ENCODE measurements at regions not wholly inside any gene's neighbourhood (a gene's known extent, or its start where the extent isn't known, plus 50 kb on each side); places are given as distances from the start of the nearest gene placed in this dataset.

DNA sequence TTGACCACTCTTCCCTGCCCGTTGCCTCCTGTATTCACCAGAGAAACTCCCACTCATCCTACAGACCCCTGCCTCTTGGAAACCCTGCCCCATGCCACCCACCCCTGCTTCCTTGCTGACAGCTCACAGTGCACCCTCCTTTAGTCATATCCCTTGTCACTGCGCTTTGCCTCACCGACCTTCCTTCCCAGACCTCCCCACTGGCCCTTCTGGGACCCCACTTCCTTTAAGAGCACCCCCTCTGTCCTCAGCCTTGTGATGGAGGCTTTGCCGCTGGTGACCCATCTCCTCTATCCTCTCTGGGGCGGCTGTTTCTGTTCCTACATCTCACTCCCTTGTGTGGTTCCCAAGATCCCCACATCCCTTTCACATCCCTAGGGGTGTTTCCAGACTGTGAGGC, 92.8 kb upstream of the ZMIZ1 start:
- no peak overlapping the region for H3K4me2 ChIP-seq
- H3K36me3 ChIP-seq (replicated peaks in 1 of 2; ENCODE audit: control insufficient read depth in 1 of 2, insufficient read depth in 2 of 2, low read length in 1 of 2), result no peaks in the 10 kb centered on the region
- H3K9ac ChIP-seq, result no peak overlapping the region
- ChIA-PET POLR2A (interaction anchor here (0.6 kb wide), 1 partner anchor 219 kb away, joined by 3 read pairs; no protein-coding TSS in a partner anchor), CTCF (interaction anchor here (1.4 to 3.0 kb wide), 3 partner anchors 90 to 765 kb away, joined by 4 to 17 read pairs (median 10); no protein-coding TSS in a partner anchor)
- peaks cover 29 to 62% of the 10 kb centered on the region in 2 experiments for H3K4me1 ChIP-seq (ENCODE audit: control insufficient read depth in 1 of 2, insufficient read depth in 2 of 2, low read depth in 1 of 2, low read length in 1 of 2)
- H3K9me2 ChIP-seq, result no peaks in the 10 kb centered on the region
- H3K9me3 ChIP-seq, result no peaks in the 10 kb centered on the region
- WGBS (ENCODE audit: low lambda C conversion rate), result 92% methylated on average over 5 of the region's 5 CpGs
- H3K27ac ChIP-seq (ENCODE audit: low read depth in 2 of 2, low read length in 1 of 2), result no peak overlapping the region
- peaks cover 28% of the 10 kb centered on the region for H3F3A ChIP-seq (replicated peaks; ENCODE audit: insufficient read depth)
- TF ChIP-seq FOSL2 (IDR thresholded peaks at IDR 0.05; ENCODE audit: borderline replicate concordance, low read depth), result no peak
- TF ChIP-seq SIN3A (IDR thresholded peaks at IDR 0.05; ENCODE audit: borderline replicate concordance, low read depth, low read length), result no peak
- TF ChIP-seq GABPA (IDR thresholded peaks at IDR 0.05; ENCODE audit: low read depth), result no peak
- TF ChIP-seq FOXM1 (IDR thresholded peaks at IDR 0.05; ENCODE audit: low read depth), result no peak
- TF ChIP-seq POLR2AphosphoS5 (IDR thresholded peaks at IDR 0.05; ENCODE audit: low read depth, low read length), result no peak
- no peak for TF ChIP-seq EZH2phosphoT487 (IDR thresholded peaks at IDR 0.05; ENCODE audit: borderline replicate concordance, low read depth)
- TF ChIP-seq ELF1 (IDR thresholded peaks at IDR 0.05), result no peak
- no peak for TF ChIP-seq TEAD4 (IDR thresholded peaks at IDR 0.05; ENCODE audit: borderline replicate concordance, insufficient read depth)
- TF ChIP-seq MXI1 (IDR thresholded peaks at IDR 0.05; ENCODE audit: low read depth, low read length), result no peak
- H2AFZ ChIP-seq (ENCODE audit: low read depth), result no peak overlapping the region
- no peak for DNase-seq
- no peaks in the 10 kb centered on the region for H3K79me2 ChIP-seq (ENCODE audit: insufficient read depth)
- no peaks in the 10 kb centered on the region for H4K20me1 ChIP-seq (ENCODE audit: insufficient read depth)
- H3K27me3 ChIP-seq (ENCODE audit: insufficient read depth), result no peaks in the 10 kb centered on the region
- no peak overlapping the region for H3K4me3 ChIP-seq (ENCODE audit: low read depth in 2 of 2, low read length in 1 of 2)

DNA sequence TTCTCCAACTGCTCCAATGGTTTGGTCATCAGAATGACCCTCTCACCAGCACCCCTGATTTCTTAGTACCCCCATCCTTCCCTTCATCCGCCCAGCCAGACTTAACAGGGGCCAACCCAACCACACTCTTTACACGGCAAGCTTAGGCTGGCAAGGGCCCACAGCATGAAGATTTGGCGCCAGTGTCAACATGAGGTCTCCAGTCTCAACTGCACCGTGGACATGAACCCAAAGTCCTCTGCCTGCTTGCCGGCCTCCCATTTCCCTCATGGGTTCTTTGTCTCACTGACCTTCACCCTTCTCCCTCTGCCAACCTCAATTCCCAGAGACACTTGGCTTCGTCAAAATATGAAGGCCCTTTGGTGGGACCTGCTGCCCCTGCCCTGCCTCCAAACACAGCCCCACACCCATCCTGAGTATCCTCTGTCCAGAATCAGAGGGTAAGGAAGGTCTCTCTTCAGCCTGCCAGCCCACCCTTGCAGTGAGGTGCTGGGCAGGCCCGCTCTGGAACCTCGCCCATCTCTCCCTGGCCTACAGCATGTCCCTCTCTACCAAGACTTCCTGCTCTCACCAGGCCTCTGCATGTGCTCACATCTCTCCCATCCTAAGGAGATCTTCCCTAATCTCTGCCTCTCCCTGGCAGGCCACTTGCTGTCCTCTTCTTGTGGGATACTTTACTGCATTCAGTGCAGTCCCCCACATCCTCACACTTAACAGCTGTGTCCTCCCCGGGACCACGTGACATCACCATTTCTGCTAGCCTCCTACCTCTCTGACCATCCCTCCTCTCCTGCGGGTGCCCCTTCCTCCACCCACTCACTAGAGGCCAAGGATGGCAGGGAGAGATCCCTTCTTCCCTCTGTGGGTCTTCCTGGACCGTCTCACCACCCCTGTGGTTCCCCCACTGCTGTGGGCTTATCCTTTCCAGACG, 91.7 kb upstream of the ZMIZ1 start:
- 93% methylated on average over 11 of the region's 13 CpGs for WGBS (ENCODE audit: low lambda C conversion rate)

DNA sequence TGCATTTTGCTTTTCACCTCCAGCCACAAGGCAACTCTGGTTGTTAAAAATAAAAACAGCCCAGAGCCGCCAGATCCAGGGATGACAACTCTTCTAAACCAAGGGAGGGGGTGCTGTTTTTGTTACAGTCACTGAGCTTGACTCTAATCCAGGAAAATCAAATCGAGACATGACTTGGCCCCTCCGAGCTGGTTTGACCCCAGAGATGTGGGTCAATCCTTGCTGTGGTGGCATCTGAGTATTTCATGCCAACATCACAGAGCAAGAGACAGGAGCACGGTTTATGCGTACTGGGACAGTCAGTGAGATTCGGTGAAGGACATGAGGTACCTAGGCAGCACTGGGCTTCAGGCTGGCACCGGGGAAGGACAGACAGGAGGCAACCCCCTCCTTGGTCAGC, 88.8 kb upstream of the ZMIZ1 start:
- ChIA-PET CTCF (interaction anchor here (1.4 kb wide), 1 partner anchor 15 kb away, joined by 3 read pairs; no protein-coding TSS in a partner anchor), POLR2A (no interaction called here)
- Histone ChIP-seq H3K9me3 (no peaks in the 10 kb centered on the region), H3F3A (replicated peaks; ENCODE audit: insufficient read depth) (peaks cover 4% of the 10 kb centered on the region), H3K27ac (ENCODE audit: low read depth in 2 of 2, low read length in 1 of 2) (peak overlapping the region in 1 of 2 experiments; percentile 56; a peak in 2 of 4 replicates), H3K4me2 (no peak overlapping the region), H4K20me1 (ENCODE audit: insufficient read depth) (no peaks in the 10 kb centered on the region), H3K9ac (no peak overlapping the region), H2AFZ (ENCODE audit: low read depth) (no peak overlapping the region), H3K4me1 (ENCODE audit: control insufficient read depth in 1 of 2, insufficient read depth in 2 of 2, low read depth in 1 of 2, low read length in 1 of 2) (peaks cover 4 to 47% of the 10 kb centered on the region in 2 experiments; a peak in 3 of 4 replicates), H3K27me3 (ENCODE audit: insufficient read depth) (no peaks in the 10 kb centered on the region), H3K36me3 (replicated peaks in 1 of 2; ENCODE audit: control insufficient read depth in 1 of 2, insufficient read depth in 2 of 2, low read length in 1 of 2) (no peaks in the 10 kb centered on the region), H3K4me3 (ENCODE audit: low read depth in 2 of 2, low read length in 1 of 2) (no peak overlapping the region), H3K9me2 (no peaks in the 10 kb centered on the region), H3K79me2 (ENCODE audit: insufficient read depth) (no peaks in the 10 kb centered on the region)
- no peak for DNase-seq
- 88% methylated on average over 7 of the region's 7 CpGs for WGBS (ENCODE audit: low lambda C conversion rate)
- TF ChIP-seq, protein P1, sequence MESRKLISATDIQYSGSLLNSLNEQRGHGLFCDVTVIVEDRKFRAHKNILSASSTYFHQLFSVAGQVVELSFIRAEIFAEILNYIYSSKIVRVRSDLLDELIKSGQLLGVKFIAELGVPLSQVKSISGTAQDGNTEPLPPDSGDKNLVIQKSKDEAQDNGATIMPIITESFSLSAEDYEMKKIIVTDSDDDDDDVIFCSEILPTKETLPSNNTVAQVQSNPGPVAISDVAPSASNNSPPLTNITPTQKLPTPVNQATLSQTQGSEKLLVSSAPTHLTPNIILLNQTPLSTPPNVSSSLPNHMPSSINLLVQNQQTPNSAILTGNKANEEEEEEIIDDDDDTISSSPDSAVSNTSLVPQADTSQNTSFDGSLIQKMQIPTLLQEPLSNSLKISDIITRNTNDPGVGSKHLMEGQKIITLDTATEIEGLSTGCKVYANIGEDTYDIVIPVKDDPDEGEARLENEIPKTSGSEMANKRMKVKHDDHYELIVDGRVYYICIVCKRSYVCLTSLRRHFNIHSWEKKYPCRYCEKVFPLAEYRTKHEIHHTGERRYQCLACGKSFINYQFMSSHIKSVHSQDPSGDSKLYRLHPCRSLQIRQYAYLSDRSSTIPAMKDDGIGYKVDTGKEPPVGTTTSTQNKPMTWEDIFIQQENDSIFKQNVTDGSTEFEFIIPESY (IDR thresholded peaks at IDR 0.05; ENCODE audit: borderline replicate concordance, low read depth), result no peak
- TF ChIP-seq MXI1 (IDR thresholded peaks at IDR 0.05; ENCODE audit: low read depth, low read length), result no peak

More for the DNA sequence above, 91.7 kb upstream of the ZMIZ1 start:
- no peaks in the 10 kb centered on the region for H3K79me2 ChIP-seq (ENCODE audit: insufficient read depth)
- no peaks in the 10 kb centered on the region for H4K20me1 ChIP-seq (ENCODE audit: insufficient read depth)
- TF ChIP-seq RAD21 (IDR thresholded peaks at IDR 0.05; ENCODE audit: low read length), result no peak
- H3F3A ChIP-seq (replicated peaks; ENCODE audit: insufficient read depth), result peaks cover 27% of the 10 kb centered on the region
- H3K27ac ChIP-seq (ENCODE audit: low read depth in 2 of 2, low read length in 1 of 2), result no peak overlapping the region; a peak in 1 of 4 replicates
- no peak overlapping the region for H3K4me3 ChIP-seq (ENCODE audit: low read depth in 2 of 2, low read length in 1 of 2)
- no peak overlapping the region for H2AFZ ChIP-seq (ENCODE audit: low read depth)
- H3K9ac ChIP-seq, result no peak overlapping the region
- no peak for DNase-seq
- H3K9me2 ChIP-seq, result no peaks in the 10 kb centered on the region
- peaks cover 26 to 68% of the 10 kb centered on the region in 2 experiments for H3K4me1 ChIP-seq (ENCODE audit: control insufficient read depth in 1 of 2, insufficient read depth in 2 of 2, low read depth in 1 of 2, low read length in 1 of 2)
- POLR2A ChIA-PET, result no interaction called here
- H3K4me2 ChIP-seq, result no peak overlapping the region
- H3K9me3 ChIP-seq, result no peaks in the 10 kb centered on the region
- H3K27me3 ChIP-seq (ENCODE audit: insufficient read depth), result no peaks in the 10 kb centered on the region
- CTCF ChIA-PET, result interaction anchor here (1.2 kb wide), 1 partner anchor 14 kb away, joined by 3 read pairs; no protein-coding TSS in a partner anchor
- no peaks in the 10 kb centered on the region for H3K36me3 ChIP-seq (replicated peaks in 1 of 2; ENCODE audit: control insufficient read depth in 1 of 2, insufficient read depth in 2 of 2, low read length in 1 of 2)
